ENCODE measurements at regions not wholly inside any gene's neighbourhood (a gene's known extent, or its start where the extent isn't known, plus 50 kb on each side); places are given as distances from the start of the nearest gene placed in this dataset.

- Histone ChIP-seq H3K9me3 (no peaks in the 10 kb centered on the region), H3K27me3 (no peaks in the 10 kb centered on the region), H3K4me1 (peaks cover 0 to 46% (median 25%) of the 10 kb centered on the region in 12 donors), H3K4me3 (no peak overlapping the region), H3K36me3 (no peaks in the 10 kb centered on the region), H3K27ac (peak overlapping the region in 1 of 12 donors; percentile 15)
- WGBS, 4 donors, result 73 to 78% (median 75%) methylated on average over 15 to 16 of the region's 16 CpGs
- DNase-seq (peak in 1 of 5 donors; percentile 60), ATAC-seq (no peak)
- intact Hi-C loops (cut with DNase I), result no loop called here
- TF ChIP-seq CTCF (IDR thresholded peaks at IDR 0.05), result no peak
- no peak for TF ChIP-seq POLR2A (IDR thresholded peaks at IDR 0.05)
Measured at GRCh38 chr17:77315551-77316190, 174.9 kb downstream of the SEC14L1 start.

GRCh38 chr17:77316191-77316641 lies 175.4 kb downstream of the SEC14L1 start:
- H3K9me3 ChIP-seq, result no peaks in the 10 kb centered on the region
- H3K4me3 ChIP-seq, result no peak overlapping the region
- 80 to 89% (median 84%) methylated on average over 14 of the region's 14 CpGs for WGBS, 4 donors
- no peaks in the 10 kb centered on the region for H3K27me3 ChIP-seq
- intact Hi-C loops (cut with DNase I), result no loop called here
- no peak for ATAC-seq
- DNase-seq, result peak in 2 of 5 donors; percentile 52 to 62
- peaks cover 0 to 52% (median 28%) of the 10 kb centered on the region in 12 donors for H3K4me1 ChIP-seq
- peak overlapping the region in 1 of 12 donors; percentile 15 for H3K27ac ChIP-seq
- H3K36me3 ChIP-seq, result no peaks in the 10 kb centered on the region
- TF ChIP-seq CTCF (IDR thresholded peaks at IDR 0.05) (no peak), POLR2A (IDR thresholded peaks at IDR 0.05) (no peak)

GRCh38 chr17:77316651-77317050 lies 175.9 kb downstream of the SEC14L1 start:
- peak in 1 of 5 donors; percentile 7 for DNase-seq
- Histone ChIP-seq H3K27ac (peak overlapping the region in 1 of 12 donors; percentile 15), H3K4me3 (no peak overlapping the region), H3K36me3 (no peaks in the 10 kb centered on the region), H3K9me3 (no peaks in the 10 kb centered on the region), H3K27me3 (no peaks in the 10 kb centered on the region), H3K4me1 (peaks cover under 1 to 55% (median 30%) of the 10 kb centered on the region in 12 donors)
- intact Hi-C loops (cut with DNase I), result no loop called here
- no peak for TF ChIP-seq CTCF (IDR thresholded peaks at IDR 0.05)
- no peak for TF ChIP-seq POLR2A (IDR thresholded peaks at IDR 0.05)
- 93 to 97% (median 95%) methylated on average over 8 of the region's 8 CpGs for WGBS, 4 donors
- no peak for ATAC-seq

GRCh38 chr17:77317091-77317750 lies 176.5 kb downstream of the SEC14L1 start:
- no peaks in the 10 kb centered on the region for H3K27me3 ChIP-seq
- TF ChIP-seq POLR2A (IDR thresholded peaks at IDR 0.05), result no peak
- TF ChIP-seq CTCF (IDR thresholded peaks at IDR 0.05), result no peak
- H3K4me3 ChIP-seq, result no peak overlapping the region
- 89 to 93% (median 92%) methylated on average over 15 to 16 of the region's 16 CpGs for WGBS, 4 donors
- intact Hi-C loops (cut with DNase I), result no loop called here
- ATAC-seq (no peak), DNase-seq (peak in 1 of 5 donors; percentile 14)
- H3K27ac ChIP-seq, result no peak overlapping the region
- H3K4me1 ChIP-seq, result peaks cover 6 to 61% (median 35%) of the 10 kb centered on the region in 12 donors
- no peaks in the 10 kb centered on the region for H3K9me3 ChIP-seq
- H3K36me3 ChIP-seq, result no peaks in the 10 kb centered on the region
